OCI-LY7 (cell line): ENCODE measurements at regions not wholly inside any gene's neighbourhood (a gene's known extent, or its start where the extent isn't known, plus 50 kb on each side); places are given as distances from the start of the nearest gene placed in this dataset.

ENCODE experiments used
- BruUV-seq: library from RNA; stranded (reverse); fragments of 400-500 nt; replicated peaks from 2 replicates; lab custom pipeline; 2021; lab: Mats Ljungman, UMichigan
- CTCF ChIA-PET: fragments of 300-600 bp; sonication (Branson Sonifier 250); formaldehyde crosslinking; loops from one replicate; lab custom pipeline; 2022; ENCODE audit warnings: antibody characterized with exemption; ENCODE audit not compliant: unreplicated experiment; lab: Charles Lee
- POLR2A ChIA-PET: fragments of 300-600 bp; sonication (Branson Sonifier 250); formaldehyde crosslinking; loops from one replicate; lab custom pipeline; 2022; ENCODE audit warnings: antibody characterized with exemption; lab: Charles Lee
- DNase-seq: peaks from one replicate; pipeline ENCODE4 v3.0.0-alpha.2; 2015; ENCODE audit warnings: low spot score
- H2AFZ ChIP-seq: fragments of 200-600 bp; sonication (generic), shearing (Covaris generic); 2 replicates; pipeline ENCODE4 v1.6.1; 2014; ENCODE audit warnings: mild to moderate bottlenecking, antibody characterized with exemption, low read length, moderate library complexity
- H3K27ac ChIP-seq: fragments of 200-600 bp; sonication (generic); 2 replicates; pipeline ENCODE4 v1.5.1; 2014; ENCODE audit warnings: mixed run types, low read depth, mild to moderate bottlenecking, moderate library complexity, low read length, inconsistent platforms; ENCODE audit not compliant: poor library complexity, severe bottlenecking
- H3K36me3 ChIP-seq: fragments of 200-600 bp; sonication (generic); 2 replicates; pipeline ENCODE4 v1.6.1; 2014; ENCODE audit warnings: mild to moderate bottlenecking, antibody characterized with exemption, low read length, moderate library complexity, mixed read lengths; ENCODE audit not compliant: insufficient read depth
- H3K4me1 ChIP-seq: fragments of 200-600 bp; sonication (generic); 2 replicates; pipeline ENCODE4 v1.5.1; 2014; ENCODE audit warnings: mild to moderate bottlenecking, low read length; ENCODE audit not compliant: insufficient read depth, poor library complexity, severe bottlenecking
- H3K4me2 ChIP-seq: fragments of 200-600 bp; sonication (generic); 2 replicates; pipeline ENCODE4 v1.6.1; 2014; ENCODE audit warnings: mild to moderate bottlenecking, low read length
- H3K4me3 ChIP-seq: fragments of 200-600 bp; sonication (generic); 2 replicates; pipeline ENCODE4 v1.5.1; 2014; ENCODE audit warnings: mild to moderate bottlenecking, low read depth, low read length; ENCODE audit not compliant: poor library complexity, severe bottlenecking
- H3K79me2 ChIP-seq: fragments of 200-600 bp; sonication (generic); 2 replicates; pipeline ENCODE4 v1.6.1; 2016; ENCODE audit warnings: low read depth, mild to moderate bottlenecking, low read length, moderate library complexity, mixed read lengths; ENCODE audit not compliant: insufficient read depth
- H3K9me2 ChIP-seq: fragments of 200-600 bp; sonication (generic); 2 replicates; pipeline ENCODE4 v1.6.1; 2016; ENCODE audit warnings: mild to moderate bottlenecking, low read length, mixed read lengths; ENCODE audit not compliant: insufficient read depth
- H3K9me3 ChIP-seq: fragments of 200-600 bp; sonication (generic); 2 replicates; pipeline ENCODE4 v1.6.1; 2014; ENCODE audit warnings: mild to moderate bottlenecking, mixed run types, low read length, mixed read lengths
- H4K20me1 ChIP-seq: fragments of 200-600 bp; sonication (generic); 2 replicates; pipeline ENCODE4 v1.6.1; 2014; ENCODE audit warnings: mild to moderate bottlenecking, antibody characterized with exemption, low read length, moderate library complexity, mixed read lengths; ENCODE audit not compliant: insufficient read depth
- EZH2phosphoT487 ChIP-seq: fragments of 200-600 bp; sonication (generic); IDR thresholded peaks from 2 replicates; pipeline ENCODE4 v1.6.1; 2018; ENCODE audit warnings: low read depth, borderline replicate concordance, mild to moderate bottlenecking, mixed run types, antibody characterized with exemption, low read length, moderate library complexity, mixed read lengths
- intact Hi-C: fragments of 100-400 bp; cut with micrococcal nuclease; formaldehyde crosslinking; loops from one replicate; pipeline ENCODE4 v1.10.0; 2022; ENCODE audit not compliant: unreplicated experiment
- TF ChIP-seq, protein P1 (sequence below): fragments of 200-600 bp; sonication (generic); conservative IDR thresholded peaks from 2 replicates; pipeline ENCODE4 v1.5.1; 2014; ENCODE audit warnings: mild to moderate bottlenecking, antibody characterized with exemption, low read length, moderate library complexity, mixed read lengths

DNA sequence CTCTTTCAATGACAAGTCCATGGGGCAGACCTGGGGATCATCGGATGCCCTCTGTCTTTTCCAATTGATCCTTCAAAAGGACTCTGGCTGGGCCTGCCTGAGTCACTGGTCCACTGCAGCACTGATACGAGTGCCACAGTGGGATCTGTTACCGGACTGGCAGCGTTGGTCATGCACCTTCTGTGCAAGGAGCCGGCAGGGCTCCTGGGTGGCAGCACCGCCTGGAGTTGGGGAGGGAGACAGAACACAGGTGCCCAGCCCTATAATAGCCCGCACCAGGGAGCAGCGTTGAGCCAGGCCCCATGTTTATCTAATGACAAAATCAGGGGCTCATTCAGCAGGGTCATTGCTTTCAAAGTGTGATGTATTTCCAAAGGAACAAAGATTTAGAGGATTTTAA is 64.2 kb upstream of the NXT1 start:
- no peaks in the 10 kb centered on the region for H3K9me2 ChIP-seq
- no peaks in the 10 kb centered on the region for H4K20me1 ChIP-seq
- no peak for DNase-seq
- no peak overlapping the region for H3K27ac ChIP-seq
- no peak overlapping the region for H3K4me2 ChIP-seq
- no peaks in the 10 kb centered on the region for H3K9me3 ChIP-seq
- no TSS peak for BruUV-seq
- POLR2A ChIA-PET: no interaction called here
- CTCF ChIA-PET: no interaction called here
- H2AFZ ChIP-seq: no peak overlapping the region
- intact Hi-C loops: no loop called here
- no peaks in the 10 kb centered on the region for H3K79me2 ChIP-seq
- H3K4me1 ChIP-seq: no peaks in the 10 kb centered on the region
- H3K36me3 ChIP-seq: no peaks in the 10 kb centered on the region
- TF ChIP-seq EZH2phosphoT487: no peak
- TF ChIP-seq, protein P1, sequence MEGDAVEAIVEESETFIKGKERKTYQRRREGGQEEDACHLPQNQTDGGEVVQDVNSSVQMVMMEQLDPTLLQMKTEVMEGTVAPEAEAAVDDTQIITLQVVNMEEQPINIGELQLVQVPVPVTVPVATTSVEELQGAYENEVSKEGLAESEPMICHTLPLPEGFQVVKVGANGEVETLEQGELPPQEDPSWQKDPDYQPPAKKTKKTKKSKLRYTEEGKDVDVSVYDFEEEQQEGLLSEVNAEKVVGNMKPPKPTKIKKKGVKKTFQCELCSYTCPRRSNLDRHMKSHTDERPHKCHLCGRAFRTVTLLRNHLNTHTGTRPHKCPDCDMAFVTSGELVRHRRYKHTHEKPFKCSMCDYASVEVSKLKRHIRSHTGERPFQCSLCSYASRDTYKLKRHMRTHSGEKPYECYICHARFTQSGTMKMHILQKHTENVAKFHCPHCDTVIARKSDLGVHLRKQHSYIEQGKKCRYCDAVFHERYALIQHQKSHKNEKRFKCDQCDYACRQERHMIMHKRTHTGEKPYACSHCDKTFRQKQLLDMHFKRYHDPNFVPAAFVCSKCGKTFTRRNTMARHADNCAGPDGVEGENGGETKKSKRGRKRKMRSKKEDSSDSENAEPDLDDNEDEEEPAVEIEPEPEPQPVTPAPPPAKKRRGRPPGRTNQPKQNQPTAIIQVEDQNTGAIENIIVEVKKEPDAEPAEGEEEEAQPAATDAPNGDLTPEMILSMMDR: no peak
- H3K4me3 ChIP-seq: no peak overlapping the region

DNA sequence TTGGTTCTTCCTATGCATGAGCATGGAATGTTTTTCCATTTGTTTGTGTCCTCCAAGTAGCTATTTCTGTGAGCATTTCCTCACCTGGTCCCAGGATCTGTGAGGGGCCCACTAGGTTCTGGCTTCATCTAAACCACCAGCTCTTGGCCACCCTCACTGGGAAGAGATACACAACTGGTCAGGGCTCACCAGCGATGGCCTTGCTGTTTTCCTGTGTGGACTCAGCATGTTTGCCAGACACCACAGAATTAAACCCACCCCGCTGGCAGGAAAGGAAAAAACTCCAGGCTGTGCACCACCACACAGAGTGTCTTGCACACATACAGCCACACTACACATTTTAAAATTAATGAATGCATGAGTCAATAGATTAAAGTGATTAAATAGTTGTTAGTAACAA is 65.1 kb upstream of the NXT1 start:
- Histone ChIP-seq H3K4me1 (no peaks in the 10 kb centered on the region), H3K27ac (no peak overlapping the region), H3K4me3 (no peak overlapping the region), H2AFZ (no peak overlapping the region), H3K9me3 (no peaks in the 10 kb centered on the region), H4K20me1 (no peaks in the 10 kb centered on the region), H3K9me2 (no peaks in the 10 kb centered on the region), H3K4me2 (no peak overlapping the region), H3K79me2 (no peaks in the 10 kb centered on the region), H3K36me3 (no peaks in the 10 kb centered on the region)
- CTCF ChIA-PET: no interaction called here
- POLR2A ChIA-PET: no interaction called here
- no TSS peak for BruUV-seq
- no peak for DNase-seq
- no peak for TF ChIP-seq EZH2phosphoT487
- TF ChIP-seq, protein P1: no peak
- intact Hi-C loops: no loop called here

DNA sequence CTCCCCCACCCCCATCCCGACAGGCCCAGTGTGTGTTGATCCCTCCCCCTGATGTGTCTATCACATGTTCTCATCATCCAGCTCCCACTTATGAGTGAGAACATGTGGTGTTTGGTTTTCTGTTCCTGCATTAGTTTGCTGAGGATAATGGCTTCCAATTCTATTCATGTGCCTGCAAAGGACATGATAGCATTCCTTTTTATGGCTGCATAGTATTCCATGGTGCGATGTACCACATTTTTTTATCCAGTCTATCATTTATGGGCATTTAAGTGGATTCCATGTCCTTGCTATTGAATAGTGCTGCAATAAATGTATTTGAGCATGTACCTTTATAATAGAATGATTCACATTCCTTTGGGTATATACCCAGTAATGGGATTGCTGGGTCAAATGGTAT is 66.6 kb upstream of the NXT1 start:
- intact Hi-C loops: no loop called here
- no peak overlapping the region for H3K4me2 ChIP-seq
- H4K20me1 ChIP-seq: no peaks in the 10 kb centered on the region
- H3K4me3 ChIP-seq: no peak overlapping the region
- H3K36me3 ChIP-seq: no peaks in the 10 kb centered on the region
- no peaks in the 10 kb centered on the region for H3K4me1 ChIP-seq
- TF ChIP-seq, protein P1: no peak
- no peak for TF ChIP-seq EZH2phosphoT487
- H3K9me2 ChIP-seq: no peaks in the 10 kb centered on the region
- no peak for DNase-seq
- ChIA-PET POLR2A (no interaction called here), CTCF (no interaction called here)
- H2AFZ ChIP-seq: no peak overlapping the region
- no peaks in the 10 kb centered on the region for H3K9me3 ChIP-seq
- H3K79me2 ChIP-seq: no peaks in the 10 kb centered on the region
- BruUV-seq: no TSS peak
- H3K27ac ChIP-seq: no peak overlapping the region
